OCI-LY7 (cell line): ENCODE measurements at regions not wholly inside any gene's neighbourhood (a gene's known extent, or its start where the extent isn't known, plus 50 kb on each side); places are given as distances from the start of the nearest gene placed in this dataset.

Experiments used
- CTCF ChIP-seq: fragments of 200-600 bp; sonication (generic); conservative IDR thresholded peaks from 2 replicates; pipeline ENCODE4 v1.5.1; 2014; ENCODE audit warnings: mild to moderate bottlenecking, antibody characterized with exemption, low read length, moderate library complexity, mixed read lengths
- EZH2phosphoT487 ChIP-seq: fragments of 200-600 bp; sonication (generic); IDR thresholded peaks from 2 replicates; pipeline ENCODE4 v1.6.1; 2018; ENCODE audit warnings: low read depth, borderline replicate concordance, mild to moderate bottlenecking, mixed run types, antibody characterized with exemption, low read length, moderate library complexity, mixed read lengths

DNA sequence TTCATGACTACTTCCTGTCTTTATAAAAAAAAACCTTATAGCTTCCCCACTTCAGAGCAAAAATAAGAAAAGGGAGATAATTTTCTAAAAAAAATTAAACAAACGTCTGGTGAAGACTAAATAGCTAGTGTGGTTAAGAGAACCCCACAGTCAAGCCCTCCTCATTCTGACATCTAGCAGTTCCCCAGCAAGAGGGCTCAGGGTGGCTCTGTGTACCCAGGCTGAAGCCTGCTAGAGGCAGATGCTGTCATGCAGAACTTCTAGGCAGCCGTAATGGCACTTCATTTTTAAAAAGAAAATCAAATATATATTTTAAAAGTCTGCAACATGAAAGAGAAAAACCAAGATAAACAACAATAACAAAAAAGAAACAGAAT, 223.1 kb upstream of the KLF14 start:
- no peak for TF ChIP-seq CTCF
- no peak for TF ChIP-seq EZH2phosphoT487
